ENCODE measurements at regions not wholly inside any gene's neighbourhood (a gene's known extent, or its start where the extent isn't known, plus 50 kb on each side); places are given as distances from the start of the nearest gene placed in this dataset.

- TF ChIP-seq CTCF (conservative IDR thresholded peaks at IDR 0.05; ENCODE audit: low read depth, low read length) (no peak), EZH2 (IDR thresholded peaks at IDR 0.05; ENCODE audit: borderline replicate concordance, low read depth, low read length, poor library complexity, severe bottlenecking) (no peak)
These were observed 305.9 kb upstream of the G2E3 start for GRCh38 chr14:30252783-30253674.
